Liver (tissue), 8 donors: ENCODE measurements at regions not wholly inside any gene's neighbourhood (a gene's known extent, or its start where the extent isn't known, plus 50 kb on each side); places are given as distances from the start of the nearest gene placed in this dataset.

Experiments used
- DNase-seq: peaks from one replicate; pipeline ENCODE4 v3.0.0-alpha.2; 2017; ENCODE audit warnings: low spot score
- H3K27ac ChIP-seq, 2 donors: one replicate each; pipeline ENCODE4 v1.7.0; 2013; ENCODE audit warnings: inconsistent platforms in 2 of 2, low read length in 2 of 2, control low read depth in 1 of 2, low read depth in 1 of 2, mild to moderate bottlenecking in 1 of 2
- H3K27me3 ChIP-seq, 4 donors: one replicate each; pipeline versions ENCODE4 v1.6.1 to v1.7.0; 2013; ENCODE audit warnings: low read length in 3 of 4, inconsistent platforms in 1 of 4, mild to moderate bottlenecking in 1 of 4, moderate library complexity in 1 of 4; ENCODE audit not compliant: control insufficient read depth in 4 of 4, insufficient read depth in 4 of 4
- H3K36me3 ChIP-seq, 4 donors: one replicate each; pipeline versions ENCODE4 v1.6.1 to v1.7.0; 2013; ENCODE audit warnings: low read length in 3 of 4, mild to moderate bottlenecking in 3 of 4, low read depth in 1 of 4, moderate library complexity in 1 of 4; ENCODE audit not compliant: control insufficient read depth in 4 of 4, insufficient read depth in 3 of 4
- H3K4me1 ChIP-seq, 4 donors: one replicate each; pipeline versions ENCODE4 v1.6.1 to v1.7.0; 2013; ENCODE audit warnings: low read length in 3 of 4, mild to moderate bottlenecking in 3 of 4, moderate library complexity in 1 of 4; ENCODE audit not compliant: control insufficient read depth in 4 of 4, insufficient read depth in 4 of 4
- H3K4me3 ChIP-seq, 3 donors: one replicate each; pipeline versions ENCODE4 v1.6.1 to v1.7.0; 2013; ENCODE audit warnings: low read length in 3 of 3, control low read depth in 1 of 3, low read depth in 1 of 3, mild to moderate bottlenecking in 1 of 3
- H3K9ac ChIP-seq, 2 donors: one replicate each; pipeline ENCODE4 v1.7.0; 2013; ENCODE audit warnings: low read length in 2 of 2, mild to moderate bottlenecking in 2 of 2, moderate library complexity in 2 of 2, control low read depth in 1 of 2, low read depth in 1 of 2
- H3K9me3 ChIP-seq, 4 donors: one replicate each; pipeline versions ENCODE4 v1.6.1 to v1.7.0; 2013; ENCODE audit warnings: low read length in 3 of 4; ENCODE audit not compliant: control insufficient read depth in 4 of 4
- EGR1 ChIP-seq, 2 donors: IDR thresholded peaks; 2 replicates each; pipeline ENCODE4 v1.6.1; 2016 to 2018; ENCODE audit warnings: antibody characterized with exemption in 2 of 2, low read depth in 2 of 2
- FOXA1 ChIP-seq: IDR thresholded peaks from 2 replicates; pipeline ENCODE4 v1.6.1; 2016; ENCODE audit warnings: antibody characterized with exemption
- FOXA2 ChIP-seq: IDR thresholded peaks from 2 replicates; pipeline ENCODE4 v1.6.1; 2016; ENCODE audit warnings: antibody characterized with exemption
- GABPA ChIP-seq, 2 donors: IDR thresholded peaks in 1 of 2; conservative IDR thresholded peaks in 1 of 2; 2 replicates each; pipeline ENCODE4 v1.6.1; 2016; ENCODE audit warnings: antibody characterized with exemption in 2 of 2, mild to moderate bottlenecking in 1 of 2, moderate library complexity in 1 of 2
- HNF4A ChIP-seq, 2 donors: conservative IDR thresholded peaks; 2 replicates each; pipeline ENCODE4 v1.6.1; 2016; ENCODE audit warnings: antibody characterized with exemption in 2 of 2, mild to moderate bottlenecking in 2 of 2
- HNF4G ChIP-seq: IDR thresholded peaks from 2 replicates; pipeline ENCODE4 v1.6.1; 2016; ENCODE audit warnings: antibody characterized with exemption
- JUND ChIP-seq, 2 donors: IDR thresholded peaks; 2 replicates each; pipeline ENCODE4 v1.6.1; 2016; ENCODE audit warnings: antibody characterized with exemption in 2 of 2
- NR2F2 ChIP-seq: IDR thresholded peaks from 2 replicates; pipeline ENCODE4 v1.6.1; 2016; ENCODE audit warnings: antibody characterized with exemption
- RAD21 ChIP-seq, 2 donors: IDR thresholded peaks; 2 replicates each; pipeline ENCODE4 v1.6.1; 2016; ENCODE audit warnings: antibody characterized with exemption in 2 of 2, mild to moderate bottlenecking in 2 of 2
- RXRA ChIP-seq, 2 donors: IDR thresholded peaks; 2 replicates each; pipeline ENCODE4 v1.6.1; 2017 to 2018; ENCODE audit warnings: antibody characterized with exemption in 2 of 2, mild to moderate bottlenecking in 1 of 2
- SP1 ChIP-seq: IDR thresholded peaks from 2 replicates; pipeline ENCODE4 v1.6.1; 2018; ENCODE audit warnings: antibody characterized with exemption, mild to moderate bottlenecking
- TAF1 ChIP-seq: conservative IDR thresholded peaks from 2 replicates; pipeline ENCODE4 v1.6.1; 2016; ENCODE audit warnings: antibody characterized with exemption, mild to moderate bottlenecking
- YY1 ChIP-seq: IDR thresholded peaks from 2 replicates; pipeline ENCODE4 v1.6.1; 2016; ENCODE audit warnings: antibody characterized with exemption, mild to moderate bottlenecking
- WGBS: extraction: QIAGEN DNeasy Blood & Tissue Kit; methylation state at CpG from one replicate; pipeline ENCODE4 v1.1.7; 2013; 5-methylcytosine and 5-hydroxymethylcytosine counted together
- TF ChIP-seq, protein P1 (sequence below): IDR thresholded peaks from 2 replicates; pipeline ENCODE4 v1.6.1; 2016; ENCODE audit warnings: antibody characterized with exemption, mild to moderate bottlenecking
- TF ChIP-seq, protein P2 (sequence below): IDR thresholded peaks from 2 replicates; pipeline ENCODE4 v1.6.1; 2016; ENCODE audit warnings: antibody characterized with exemption
- TF ChIP-seq, protein P3 (sequence below): fragments of 150-350 bp; IDR thresholded peaks from 2 replicates; pipeline ENCODE4 v1.5.1; 2017; ENCODE audit warnings: improper control_type of control experiment, low read depth, low read length; ENCODE audit not compliant: missing input control
- TF ChIP-seq, protein P4 (sequence below): IDR thresholded peaks from 2 replicates; pipeline ENCODE4 v1.6.1; 2016; ENCODE audit warnings: antibody characterized with exemption
- TF ChIP-seq, protein P5 (sequence below): IDR thresholded peaks from 2 replicates; pipeline ENCODE4 v1.6.1; 2016; ENCODE audit warnings: antibody characterized with exemption
- donor health status: healthy.
- donor health status: healthy.
- donor health status: healthy.
- donor health status: healthy.
- donor health status: healthy.

DNA sequence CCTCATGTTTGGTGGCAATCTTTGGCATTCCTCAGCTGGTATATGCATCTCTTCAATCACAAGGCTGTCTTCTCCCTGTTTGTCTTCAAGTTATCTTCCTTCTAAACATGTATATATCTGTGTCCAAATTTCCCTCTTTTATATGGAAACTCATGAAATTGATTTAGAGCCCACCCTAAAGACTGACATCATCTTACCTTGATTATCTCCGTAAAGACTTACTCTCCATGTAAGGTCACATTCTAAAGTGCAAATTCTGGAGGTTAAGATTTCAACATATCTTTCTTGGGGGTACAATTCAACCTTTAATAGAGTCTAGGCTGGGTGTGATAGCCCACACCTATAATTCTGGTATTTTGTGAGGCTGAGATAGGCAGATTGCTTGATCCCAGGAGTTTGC is 215.8 kb upstream of the LRRC4C start:
- Histone ChIP-seq H3K9ac (no peak overlapping the region), H3K4me3 (no peak overlapping the region), H3K4me1 (no peaks in the 10 kb centered on the region), H3K9me3 (no peaks in the 10 kb centered on the region), H3K27me3 (no peaks in the 10 kb centered on the region), H3K36me3 (no peaks in the 10 kb centered on the region), H3K27ac (no peak overlapping the region)
- 85% methylated on average over 1 of the region's 1 CpG for WGBS
- no peak for TF ChIP-seq HNF4G
- TF ChIP-seq RXRA (IDR thresholded peaks at IDR 0.05): no peak
- TF ChIP-seq RAD21 (IDR thresholded peaks at IDR 0.05): no peak
- TF ChIP-seq FOXA2: no peak
- TF ChIP-seq JUND (IDR thresholded peaks at IDR 0.05): no peak
- TF ChIP-seq SP1: no peak
- DNase-seq: no peak

DNA sequence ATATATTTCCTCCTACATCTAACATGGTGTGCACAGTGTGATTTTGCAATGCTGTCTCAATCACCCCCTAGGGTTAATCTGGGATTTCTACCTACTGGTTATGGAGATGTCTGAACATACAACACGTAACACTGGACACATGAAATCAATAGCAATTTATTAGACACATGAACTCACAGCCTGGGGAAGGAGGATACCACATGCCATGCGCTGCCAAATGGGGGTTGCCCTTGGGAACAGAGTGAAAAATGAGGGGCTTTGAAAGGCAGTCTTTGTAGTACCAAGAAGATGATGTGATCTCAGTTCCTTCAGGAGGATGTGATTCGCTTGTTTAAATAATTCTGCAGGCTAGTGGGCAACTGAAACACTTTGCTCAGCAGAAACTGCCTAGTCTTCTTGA is 253.6 kb upstream of the LRRC4C start:
- Histone ChIP-seq H3K27me3 (peaks cover 0 to 5% (median 0%) of the 10 kb centered on the region in 4 donors), H3K27ac (no peak overlapping the region), H3K4me1 (no peaks in the 10 kb centered on the region), H3K4me3 (no peak overlapping the region), H3K36me3 (no peaks in the 10 kb centered on the region), H3K9me3 (no peaks in the 10 kb centered on the region), H3K9ac (no peak overlapping the region)
- DNase-seq: no peak
- 73% methylated on average over 3 of the region's 3 CpGs for WGBS
- TF ChIP-seq HNF4A (conservative IDR thresholded peaks at IDR 0.05) (no peak), JUND (IDR thresholded peaks at IDR 0.05) (no peak), FOXA1 (no peak), YY1 (no peak), SP1 (no peak), TAF1 (no peak), FOXA2 (no peak)
- TF ChIP-seq, protein P1, sequence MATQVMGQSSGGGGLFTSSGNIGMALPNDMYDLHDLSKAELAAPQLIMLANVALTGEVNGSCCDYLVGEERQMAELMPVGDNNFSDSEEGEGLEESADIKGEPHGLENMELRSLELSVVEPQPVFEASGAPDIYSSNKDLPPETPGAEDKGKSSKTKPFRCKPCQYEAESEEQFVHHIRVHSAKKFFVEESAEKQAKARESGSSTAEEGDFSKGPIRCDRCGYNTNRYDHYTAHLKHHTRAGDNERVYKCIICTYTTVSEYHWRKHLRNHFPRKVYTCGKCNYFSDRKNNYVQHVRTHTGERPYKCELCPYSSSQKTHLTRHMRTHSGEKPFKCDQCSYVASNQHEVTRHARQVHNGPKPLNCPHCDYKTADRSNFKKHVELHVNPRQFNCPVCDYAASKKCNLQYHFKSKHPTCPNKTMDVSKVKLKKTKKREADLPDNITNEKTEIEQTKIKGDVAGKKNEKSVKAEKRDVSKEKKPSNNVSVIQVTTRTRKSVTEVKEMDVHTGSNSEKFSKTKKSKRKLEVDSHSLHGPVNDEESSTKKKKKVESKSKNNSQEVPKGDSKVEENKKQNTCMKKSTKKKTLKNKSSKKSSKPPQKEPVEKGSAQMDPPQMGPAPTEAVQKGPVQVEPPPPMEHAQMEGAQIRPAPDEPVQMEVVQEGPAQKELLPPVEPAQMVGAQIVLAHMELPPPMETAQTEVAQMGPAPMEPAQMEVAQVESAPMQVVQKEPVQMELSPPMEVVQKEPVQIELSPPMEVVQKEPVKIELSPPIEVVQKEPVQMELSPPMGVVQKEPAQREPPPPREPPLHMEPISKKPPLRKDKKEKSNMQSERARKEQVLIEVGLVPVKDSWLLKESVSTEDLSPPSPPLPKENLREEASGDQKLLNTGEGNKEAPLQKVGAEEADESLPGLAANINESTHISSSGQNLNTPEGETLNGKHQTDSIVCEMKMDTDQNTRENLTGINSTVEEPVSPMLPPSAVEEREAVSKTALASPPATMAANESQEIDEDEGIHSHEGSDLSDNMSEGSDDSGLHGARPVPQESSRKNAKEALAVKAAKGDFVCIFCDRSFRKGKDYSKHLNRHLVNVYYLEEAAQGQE: no peak
- TF ChIP-seq, protein P2, sequence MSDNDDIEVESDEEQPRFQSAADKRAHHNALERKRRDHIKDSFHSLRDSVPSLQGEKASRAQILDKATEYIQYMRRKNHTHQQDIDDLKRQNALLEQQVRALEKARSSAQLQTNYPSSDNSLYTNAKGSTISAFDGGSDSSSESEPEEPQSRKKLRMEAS: no peak
- TF ChIP-seq, protein P3, sequence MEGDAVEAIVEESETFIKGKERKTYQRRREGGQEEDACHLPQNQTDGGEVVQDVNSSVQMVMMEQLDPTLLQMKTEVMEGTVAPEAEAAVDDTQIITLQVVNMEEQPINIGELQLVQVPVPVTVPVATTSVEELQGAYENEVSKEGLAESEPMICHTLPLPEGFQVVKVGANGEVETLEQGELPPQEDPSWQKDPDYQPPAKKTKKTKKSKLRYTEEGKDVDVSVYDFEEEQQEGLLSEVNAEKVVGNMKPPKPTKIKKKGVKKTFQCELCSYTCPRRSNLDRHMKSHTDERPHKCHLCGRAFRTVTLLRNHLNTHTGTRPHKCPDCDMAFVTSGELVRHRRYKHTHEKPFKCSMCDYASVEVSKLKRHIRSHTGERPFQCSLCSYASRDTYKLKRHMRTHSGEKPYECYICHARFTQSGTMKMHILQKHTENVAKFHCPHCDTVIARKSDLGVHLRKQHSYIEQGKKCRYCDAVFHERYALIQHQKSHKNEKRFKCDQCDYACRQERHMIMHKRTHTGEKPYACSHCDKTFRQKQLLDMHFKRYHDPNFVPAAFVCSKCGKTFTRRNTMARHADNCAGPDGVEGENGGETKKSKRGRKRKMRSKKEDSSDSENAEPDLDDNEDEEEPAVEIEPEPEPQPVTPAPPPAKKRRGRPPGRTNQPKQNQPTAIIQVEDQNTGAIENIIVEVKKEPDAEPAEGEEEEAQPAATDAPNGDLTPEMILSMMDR: no peak
- TF ChIP-seq, protein P4, sequence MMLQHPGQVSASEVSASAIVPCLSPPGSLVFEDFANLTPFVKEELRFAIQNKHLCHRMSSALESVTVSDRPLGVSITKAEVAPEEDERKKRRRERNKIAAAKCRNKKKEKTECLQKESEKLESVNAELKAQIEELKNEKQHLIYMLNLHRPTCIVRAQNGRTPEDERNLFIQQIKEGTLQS: no peak

DNA sequence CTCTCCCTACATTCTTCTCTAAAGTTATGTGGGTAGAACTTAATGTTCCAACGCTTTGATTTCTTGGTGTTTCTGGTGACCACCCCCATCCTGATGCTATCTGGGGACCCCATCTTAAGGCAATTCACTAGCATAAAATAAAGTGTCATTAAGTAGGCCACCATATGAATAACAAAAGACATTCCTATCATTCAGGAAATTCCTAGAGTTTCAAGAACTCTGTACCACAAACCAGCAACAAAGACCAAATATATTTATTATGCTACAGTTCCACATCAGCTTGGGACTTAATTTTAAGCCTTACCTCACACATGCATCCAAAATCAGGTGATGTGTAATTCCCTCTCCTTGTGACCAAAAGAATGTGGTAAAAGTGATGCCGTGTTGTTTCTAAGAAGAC is 254.6 kb upstream of the LRRC4C start:
- Histone ChIP-seq H3K9me3 (no peaks in the 10 kb centered on the region), H3K4me3 (no peak overlapping the region), H3K36me3 (no peaks in the 10 kb centered on the region), H3K27me3 (peaks cover 0 to 5% (median 0%) of the 10 kb centered on the region in 4 donors), H3K27ac (no peak overlapping the region), H3K9ac (no peak overlapping the region), H3K4me1 (no peaks in the 10 kb centered on the region)
- WGBS: 67% methylated on average over 2 of the region's 2 CpGs
- DNase-seq: no peak
- TF ChIP-seq, protein P5, sequence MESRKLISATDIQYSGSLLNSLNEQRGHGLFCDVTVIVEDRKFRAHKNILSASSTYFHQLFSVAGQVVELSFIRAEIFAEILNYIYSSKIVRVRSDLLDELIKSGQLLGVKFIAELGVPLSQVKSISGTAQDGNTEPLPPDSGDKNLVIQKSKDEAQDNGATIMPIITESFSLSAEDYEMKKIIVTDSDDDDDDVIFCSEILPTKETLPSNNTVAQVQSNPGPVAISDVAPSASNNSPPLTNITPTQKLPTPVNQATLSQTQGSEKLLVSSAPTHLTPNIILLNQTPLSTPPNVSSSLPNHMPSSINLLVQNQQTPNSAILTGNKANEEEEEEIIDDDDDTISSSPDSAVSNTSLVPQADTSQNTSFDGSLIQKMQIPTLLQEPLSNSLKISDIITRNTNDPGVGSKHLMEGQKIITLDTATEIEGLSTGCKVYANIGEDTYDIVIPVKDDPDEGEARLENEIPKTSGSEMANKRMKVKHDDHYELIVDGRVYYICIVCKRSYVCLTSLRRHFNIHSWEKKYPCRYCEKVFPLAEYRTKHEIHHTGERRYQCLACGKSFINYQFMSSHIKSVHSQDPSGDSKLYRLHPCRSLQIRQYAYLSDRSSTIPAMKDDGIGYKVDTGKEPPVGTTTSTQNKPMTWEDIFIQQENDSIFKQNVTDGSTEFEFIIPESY: no peak
- TF ChIP-seq JUND (IDR thresholded peaks at IDR 0.05) (no peak), HNF4A (conservative IDR thresholded peaks at IDR 0.05) (no peak), FOXA1 (no peak), YY1 (no peak), GABPA (IDR thresholded peaks at IDR 0.05 in 1 of 2, conservative IDR thresholded peaks at IDR 0.05 in 1 of 2) (no peak), NR2F2 (no peak), HNF4G (no peak), TAF1 (no peak), EGR1 (IDR thresholded peaks at IDR 0.05; ENCODE audit: low read depth in 2 of 2) (no peak), RAD21 (IDR thresholded peaks at IDR 0.05) (no peak), FOXA2 (no peak)
- TF ChIP-seq, protein P2: no peak
